HEK293 (cell line): ENCODE measurements at regions not wholly inside any gene's neighbourhood (a gene's known extent, or its start where the extent isn't known, plus 50 kb on each side); places are given as distances from the start of the nearest gene placed in this dataset.

Experiments used
- CTCF ChIP-seq: fragments of 450-650 bp; formaldehyde crosslinking; IDR thresholded peaks from 2 replicates; pipeline ENCODE4 v1.5.1; 2016; ENCODE audit warnings: missing biosample characterization, missing genetic modification characterization
- HOXA7 ChIP-seq: sonication (generic); formaldehyde crosslinking; IDR thresholded peaks from 2 replicates; pipeline ENCODE4 v1.8.1; 2022; ENCODE audit warnings: missing genetic modification reagents, borderline replicate concordance
- PRDM6 ChIP-seq: fragments of 450-650 bp; formaldehyde crosslinking; IDR thresholded peaks from 2 replicates; pipeline ENCODE4 v1.5.1; 2017; ENCODE audit warnings: missing biosample characterization, missing genetic modification characterization
- YY1 ChIP-seq: fragments of 450-650 bp; formaldehyde crosslinking; IDR thresholded peaks from 2 replicates; pipeline ENCODE4 v1.5.1; 2018; ENCODE audit warnings: missing biosample characterization, missing genetic modification characterization
- ZNF558 ChIP-seq: fragments of 450-650 bp; formaldehyde crosslinking; IDR thresholded peaks from 2 replicates; pipeline ENCODE4 v1.5.1; 2016; ENCODE audit warnings: missing biosample characterization, missing genetic modification characterization
- TF ChIP-seq, protein P1 (sequence below): fragments of 450-650 bp; IDR thresholded peaks from 2 replicates; pipeline ENCODE4 v1.5.1; 2018; ENCODE audit warnings: missing biosample characterization, missing genetic modification characterization
- TF ChIP-seq, protein P2 (sequence below): fragments of 450-650 bp; formaldehyde crosslinking; IDR thresholded peaks from 2 replicates; pipeline ENCODE4 v1.5.1; 2016; ENCODE audit warnings: missing biosample characterization, missing genetic modification characterization

DNA sequence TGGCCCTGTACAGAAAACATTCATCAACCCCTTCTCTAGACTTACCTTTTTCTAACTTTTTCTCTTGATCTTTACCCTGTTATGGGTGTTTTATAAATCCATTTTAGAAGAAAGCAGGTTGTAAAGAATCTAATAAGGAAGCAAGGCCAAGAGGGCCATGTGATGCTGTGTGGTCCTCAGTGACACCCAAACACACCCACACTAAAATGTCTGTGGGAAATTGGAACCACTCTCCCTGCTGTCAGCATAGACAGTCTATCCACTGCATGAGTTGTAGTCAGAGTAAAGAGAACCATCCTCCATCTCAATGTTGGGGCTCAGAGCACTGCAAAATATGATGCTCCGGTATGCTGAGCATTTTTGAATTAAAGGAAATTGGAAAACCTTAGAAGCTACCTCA lies 235.5 kb downstream of the SKIDA1 start:
- TF ChIP-seq CTCF (tag by site-specific recombination), result no peak
- TF ChIP-seq HOXA7, result no peak
- TF ChIP-seq, protein P1, sequence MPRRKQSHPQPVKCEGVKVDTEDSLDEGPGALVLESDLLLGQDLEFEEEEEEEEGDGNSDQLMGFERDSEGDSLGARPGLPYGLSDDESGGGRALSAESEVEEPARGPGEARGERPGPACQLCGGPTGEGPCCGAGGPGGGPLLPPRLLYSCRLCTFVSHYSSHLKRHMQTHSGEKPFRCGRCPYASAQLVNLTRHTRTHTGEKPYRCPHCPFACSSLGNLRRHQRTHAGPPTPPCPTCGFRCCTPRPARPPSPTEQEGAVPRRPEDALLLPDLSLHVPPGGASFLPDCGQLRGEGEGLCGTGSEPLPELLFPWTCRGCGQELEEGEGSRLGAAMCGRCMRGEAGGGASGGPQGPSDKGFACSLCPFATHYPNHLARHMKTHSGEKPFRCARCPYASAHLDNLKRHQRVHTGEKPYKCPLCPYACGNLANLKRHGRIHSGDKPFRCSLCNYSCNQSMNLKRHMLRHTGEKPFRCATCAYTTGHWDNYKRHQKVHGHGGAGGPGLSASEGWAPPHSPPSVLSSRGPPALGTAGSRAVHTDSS (tag by site-specific recombination), result no peak
- no peak for TF ChIP-seq ZNF558 (tag by site-specific recombination)
- no peak for TF ChIP-seq YY1 (tag by site-specific recombination)
- TF ChIP-seq, protein P2, sequence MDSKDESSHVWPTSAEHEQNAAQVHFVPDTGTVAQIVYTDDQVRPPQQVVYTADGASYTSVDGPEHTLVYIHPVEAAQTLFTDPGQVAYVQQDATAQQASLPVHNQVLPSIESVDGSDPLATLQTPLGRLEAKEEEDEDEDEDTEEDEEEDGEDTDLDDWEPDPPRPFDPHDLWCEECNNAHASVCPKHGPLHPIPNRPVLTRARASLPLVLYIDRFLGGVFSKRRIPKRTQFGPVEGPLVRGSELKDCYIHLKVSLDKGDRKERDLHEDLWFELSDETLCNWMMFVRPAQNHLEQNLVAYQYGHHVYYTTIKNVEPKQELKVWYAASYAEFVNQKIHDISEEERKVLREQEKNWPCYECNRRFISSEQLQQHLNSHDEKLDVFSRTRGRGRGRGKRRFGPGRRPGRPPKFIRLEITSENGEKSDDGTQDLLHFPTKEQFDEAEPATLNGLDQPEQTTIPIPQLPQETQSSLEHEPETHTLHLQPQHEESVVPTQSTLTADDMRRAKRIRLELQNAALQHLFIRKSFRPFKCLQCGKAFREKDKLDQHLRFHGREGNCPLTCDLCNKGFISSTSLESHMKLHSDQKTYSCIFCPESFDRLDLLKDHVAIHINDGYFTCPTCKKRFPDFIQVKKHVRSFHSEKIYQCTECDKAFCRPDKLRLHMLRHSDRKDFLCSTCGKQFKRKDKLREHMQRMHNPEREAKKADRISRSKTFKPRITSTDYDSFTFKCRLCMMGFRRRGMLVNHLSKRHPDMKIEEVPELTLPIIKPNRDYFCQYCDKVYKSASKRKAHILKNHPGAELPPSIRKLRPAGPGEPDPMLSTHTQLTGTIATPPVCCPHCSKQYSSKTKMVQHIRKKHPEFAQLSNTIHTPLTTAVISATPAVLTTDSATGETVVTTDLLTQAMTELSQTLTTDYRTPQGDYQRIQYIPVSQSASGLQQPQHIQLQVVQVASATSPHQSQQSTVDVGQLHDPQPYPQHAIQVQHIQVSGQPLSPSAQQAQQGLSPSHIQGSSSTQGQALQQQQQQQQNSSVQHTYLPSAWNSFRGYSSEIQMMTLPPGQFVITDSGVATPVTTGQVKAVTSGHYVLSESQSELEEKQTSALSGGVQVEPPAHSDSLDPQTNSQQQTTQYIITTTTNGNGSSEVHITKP, result no peak
- TF ChIP-seq PRDM6 (tag by site-specific recombination), result no peak
